Karpas-422 (cell line): ENCODE measurements at regions not wholly inside any gene's neighbourhood (a gene's known extent, or its start where the extent isn't known, plus 50 kb on each side); places are given as distances from the start of the nearest gene placed in this dataset.

Experiments
- DNase-seq: peaks from one replicate; pipeline ENCODE4 v3.0.0-alpha.2; 2015
- H2AFZ ChIP-seq: fragments of 200-600 bp; sonication (generic); 2 replicates; pipeline ENCODE4 v1.6.1; 2014; ENCODE audit warnings: antibody characterized with exemption, low read length, mixed read lengths
- H3K27ac ChIP-seq: fragments of 200-600 bp; sonication (generic); 2 replicates; pipeline ENCODE4 v1.5.1; 2014; ENCODE audit warnings: mild to moderate bottlenecking, low read length, moderate library complexity
- H3K27me3 ChIP-seq: fragments of 200-600 bp; sonication (generic); 2 replicates; pipeline ENCODE4 v1.6.1; 2014; ENCODE audit warnings: low read length, mixed read lengths
- H3K36me3 ChIP-seq: fragments of 200-600 bp; sonication (generic); 2 replicates; pipeline ENCODE4 v1.6.1; 2014; ENCODE audit warnings: low read length, mixed read lengths; ENCODE audit not compliant: insufficient read depth
- H3K4me1 ChIP-seq: fragments of 200-600 bp; sonication (generic); 2 replicates; pipeline ENCODE4 v1.6.1; 2014; ENCODE audit warnings: mild to moderate bottlenecking, low read length, mixed read lengths
- H3K4me2 ChIP-seq: fragments of 200-600 bp; sonication (generic); 2 replicates; pipeline ENCODE4 v1.6.1; 2014; ENCODE audit warnings: low read length, low read depth, mild to moderate bottlenecking; ENCODE audit not compliant: poor library complexity, severe bottlenecking
- H3K4me3 ChIP-seq: fragments of 200-600 bp; sonication (generic); 2 replicates; pipeline ENCODE4 v1.5.1; 2014; ENCODE audit warnings: mild to moderate bottlenecking, antibody characterized with exemption, low read length, mixed read lengths
- H3K79me2 ChIP-seq: fragments of 200-600 bp; sonication (generic); 2 replicates; pipeline ENCODE4 v1.6.1; 2014; ENCODE audit warnings: mild to moderate bottlenecking, low read length, mixed read lengths
- H3K9ac ChIP-seq: fragments of 200-600 bp; sonication (generic); 2 replicates; pipeline ENCODE4 v1.6.0; 2014; ENCODE audit warnings: low read length
- H3K9me2 ChIP-seq: fragments of 200-600 bp; sonication (generic), shearing (Covaris generic); replicated peaks from 2 replicates; pipeline ENCODE4 v1.6.0; 2014; ENCODE audit warnings: mild to moderate bottlenecking, low read length, moderate library complexity; ENCODE audit not compliant: insufficient read depth
- H3K9me3 ChIP-seq: fragments of 300-700, 200-600 bp; sonication (generic); 2 replicates; pipeline ENCODE4 v1.6.1; 2014; ENCODE audit warnings: low read length, mixed read lengths
- H4K20me1 ChIP-seq: fragments of 200-600 bp; sonication (generic); 2 replicates; pipeline ENCODE4 v1.6.1; 2014; ENCODE audit warnings: mild to moderate bottlenecking, antibody characterized with exemption, low read length, low read depth; ENCODE audit not compliant: insufficient read depth

GRCh38 chr1:213883618-213884017 lies 104.2 kb upstream of the PROX1 start:
- no peaks in the 10 kb centered on the region for H3K27me3 ChIP-seq
- H3K9me3 ChIP-seq = no peaks in the 10 kb centered on the region
- no peak overlapping the region for H2AFZ ChIP-seq
- DNase-seq = peak; percentile 42
- no peaks in the 10 kb centered on the region for H3K79me2 ChIP-seq
- no peaks in the 10 kb centered on the region for H3K4me1 ChIP-seq
- H3K27ac ChIP-seq = no peak overlapping the region
- H4K20me1 ChIP-seq = no peaks in the 10 kb centered on the region
- H3K9me2 ChIP-seq = no peaks in the 10 kb centered on the region
- no peak overlapping the region for H3K9ac ChIP-seq
- H3K4me2 ChIP-seq = no peak overlapping the region
- no peak overlapping the region for H3K4me3 ChIP-seq
- H3K36me3 ChIP-seq = no peaks in the 10 kb centered on the region

GRCh38 chr1:213884402-213884801 lies 103.4 kb upstream of the PROX1 start:
- no peak for DNase-seq
- no peaks in the 10 kb centered on the region for H3K9me3 ChIP-seq
- no peak overlapping the region for H3K9ac ChIP-seq
- no peaks in the 10 kb centered on the region for H3K79me2 ChIP-seq
- no peaks in the 10 kb centered on the region for H3K36me3 ChIP-seq
- no peak overlapping the region for H3K27ac ChIP-seq
- no peak overlapping the region for H3K4me2 ChIP-seq
- no peaks in the 10 kb centered on the region for H3K27me3 ChIP-seq
- no peak overlapping the region for H3K4me3 ChIP-seq
- H3K9me2 ChIP-seq = no peaks in the 10 kb centered on the region
- H2AFZ ChIP-seq = no peak overlapping the region
- no peaks in the 10 kb centered on the region for H3K4me1 ChIP-seq
- no peaks in the 10 kb centered on the region for H4K20me1 ChIP-seq

GRCh38 chr1:213884942-213885341 lies 102.8 kb upstream of the PROX1 start:
- H3K4me2 ChIP-seq = no peak overlapping the region
- no peaks in the 10 kb centered on the region for H3K9me3 ChIP-seq
- H3K79me2 ChIP-seq = no peaks in the 10 kb centered on the region
- H3K4me1 ChIP-seq = no peaks in the 10 kb centered on the region
- no peaks in the 10 kb centered on the region for H3K9me2 ChIP-seq
- no peaks in the 10 kb centered on the region for H3K27me3 ChIP-seq
- H3K27ac ChIP-seq = no peak overlapping the region
- no peak overlapping the region for H3K4me3 ChIP-seq
- no peaks in the 10 kb centered on the region for H4K20me1 ChIP-seq
- H3K36me3 ChIP-seq = no peaks in the 10 kb centered on the region
- H3K9ac ChIP-seq = no peak overlapping the region
- no peak overlapping the region for H2AFZ ChIP-seq
- DNase-seq = no peak

GRCh38 chr1:213887842-213888241 lies 99.9 kb upstream of the PROX1 start:
- Histone ChIP-seq H3K9ac (no peak overlapping the region), H3K9me3 (no peaks in the 10 kb centered on the region), H3K4me1 (no peaks in the 10 kb centered on the region), H3K27me3 (no peaks in the 10 kb centered on the region), H4K20me1 (no peaks in the 10 kb centered on the region), H2AFZ (no peak overlapping the region), H3K4me3 (no peak overlapping the region), H3K79me2 (no peaks in the 10 kb centered on the region), H3K9me2 (no peaks in the 10 kb centered on the region), H3K36me3 (no peaks in the 10 kb centered on the region), H3K4me2 (no peak overlapping the region), H3K27ac (no peak overlapping the region)
- no peak for DNase-seq

GRCh38 chr1:213891989-213892902 lies 95.5 kb upstream of the PROX1 start:
- Histone ChIP-seq H2AFZ (no peak overlapping the region), H3K27me3 (no peaks in the 10 kb centered on the region; the same call in 1 of the 2 replicates), H3K4me1 (no peaks in the 10 kb centered on the region), H3K9me2 (no peaks in the 10 kb centered on the region), H3K9me3 (no peaks in the 10 kb centered on the region), H3K79me2 (no peaks in the 10 kb centered on the region), H3K4me2 (no peak overlapping the region), H3K4me3 (no peak overlapping the region), H3K27ac (no peak overlapping the region), H3K9ac (no peak overlapping the region), H3K36me3 (no peaks in the 10 kb centered on the region), H4K20me1 (no peaks in the 10 kb centered on the region)
- no peak for DNase-seq

- Histone ChIP-seq H3K4me1 (no peaks in the 10 kb centered on the region), H3K9me3 (no peaks in the 10 kb centered on the region), H3K36me3 (no peaks in the 10 kb centered on the region), H3K27ac (no peak overlapping the region), H3K4me2 (no peak overlapping the region), H3K9me2 (no peaks in the 10 kb centered on the region), H3K4me3 (no peak overlapping the region), H3K9ac (no peak overlapping the region), H2AFZ (no peak overlapping the region), H4K20me1 (no peaks in the 10 kb centered on the region), H3K79me2 (no peaks in the 10 kb centered on the region), H3K27me3 (no peaks in the 10 kb centered on the region; the same call in 1 of the 2 replicates)
- no peak for DNase-seq
Measured at GRCh38 chr1:213898684-213899083, 89.1 kb upstream of the PROX1 start.

- DNase-seq = no peak
- H3K27me3 ChIP-seq = no peaks in the 10 kb centered on the region; the same call in 1 of the 2 replicates
Measured at GRCh38 chr1:213899413-213899812, 88.4 kb upstream of the PROX1 start.

GRCh38 chr1:213905344-213905743 lies 82.4 kb upstream of the PROX1 start:
- no peaks in the 10 kb centered on the region for H4K20me1 ChIP-seq
- H3K9ac ChIP-seq = no peak overlapping the region
- H2AFZ ChIP-seq = no peak overlapping the region
- H3K27me3 ChIP-seq = no peaks in the 10 kb centered on the region
- H3K36me3 ChIP-seq = no peaks in the 10 kb centered on the region
- no peaks in the 10 kb centered on the region for H3K79me2 ChIP-seq
- no peak overlapping the region for H3K27ac ChIP-seq
- H3K4me2 ChIP-seq = no peak overlapping the region
- H3K4me1 ChIP-seq = no peaks in the 10 kb centered on the region
- H3K4me3 ChIP-seq = no peak overlapping the region
- no peak for DNase-seq
- no peaks in the 10 kb centered on the region for H3K9me2 ChIP-seq
- no peaks in the 10 kb centered on the region for H3K9me3 ChIP-seq

More at GRCh38 chr1:213899413-213899812, 88.4 kb upstream of the PROX1 start:
- H3K9me3 ChIP-seq = no peaks in the 10 kb centered on the region
- no peak overlapping the region for H3K4me2 ChIP-seq
- H3K4me3 ChIP-seq = no peak overlapping the region
- H2AFZ ChIP-seq = no peak overlapping the region
- H3K27ac ChIP-seq = no peak overlapping the region
- H4K20me1 ChIP-seq = no peaks in the 10 kb centered on the region
- H3K9me2 ChIP-seq = no peaks in the 10 kb centered on the region
- no peak overlapping the region for H3K9ac ChIP-seq
- no peaks in the 10 kb centered on the region for H3K79me2 ChIP-seq
- H3K36me3 ChIP-seq = no peaks in the 10 kb centered on the region
- H3K4me1 ChIP-seq = no peaks in the 10 kb centered on the region
